ENCODE measurements at regions not wholly inside any gene's neighbourhood (a gene's known extent, or its start where the extent isn't known, plus 50 kb on each side); places are given as distances from the start of the nearest gene placed in this dataset.
"Not testable (repeated sequence)": the region's sequence is repeated elsewhere in the genome, so short reads cannot be mapped to it uniquely, and the experiment has no call there.

- ATAC-seq: no peak
- TF ChIP-seq, protein P1, sequence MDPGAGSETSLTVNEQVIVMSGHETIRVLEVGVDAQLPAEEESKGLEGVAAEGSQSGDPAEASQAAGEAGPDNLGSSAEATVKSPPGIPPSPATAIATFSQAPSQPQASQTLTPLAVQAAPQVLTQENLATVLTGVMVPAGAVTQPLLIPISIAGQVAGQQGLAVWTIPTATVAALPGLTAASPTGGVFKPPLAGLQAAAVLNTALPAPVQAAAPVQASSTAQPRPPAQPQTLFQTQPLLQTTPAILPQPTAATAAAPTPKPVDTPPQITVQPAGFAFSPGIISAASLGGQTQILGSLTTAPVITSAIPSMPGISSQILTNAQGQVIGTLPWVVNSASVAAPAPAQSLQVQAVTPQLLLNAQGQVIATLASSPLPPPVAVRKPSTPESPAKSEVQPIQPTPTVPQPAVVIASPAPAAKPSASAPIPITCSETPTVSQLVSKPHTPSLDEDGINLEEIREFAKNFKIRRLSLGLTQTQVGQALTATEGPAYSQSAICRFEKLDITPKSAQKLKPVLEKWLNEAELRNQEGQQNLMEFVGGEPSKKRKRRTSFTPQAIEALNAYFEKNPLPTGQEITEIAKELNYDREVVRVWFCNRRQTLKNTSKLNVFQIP (CRISPR knock-in tag; IDR thresholded peaks at IDR 0.05; ENCODE audit: borderline replicate concordance, low read depth): no peak
- TF ChIP-seq TOX (CRISPR knock-in tag; IDR thresholded peaks at IDR 0.05; ENCODE audit: borderline replicate concordance): no peak
- TF ChIP-seq RARB (CRISPR knock-in tag; IDR thresholded peaks at IDR 0.05): no peak
- no peak for TF ChIP-seq ESRRG (CRISPR knock-in tag; IDR thresholded peaks at IDR 0.05)
- TF ChIP-seq OSR1 (CRISPR knock-in tag; IDR thresholded peaks at IDR 0.05): no peak
- TF ChIP-seq CREB5 (CRISPR knock-in tag; IDR thresholded peaks at IDR 0.05; ENCODE audit: low read depth): no peak
- TF ChIP-seq PPARA (CRISPR knock-in tag; IDR thresholded peaks at IDR 0.05; ENCODE audit: borderline replicate concordance): no peak
- TF ChIP-seq ARNTL (CRISPR knock-in tag; IDR thresholded peaks at IDR 0.05; ENCODE audit: borderline replicate concordance, low read depth): no peak
- TF ChIP-seq, protein P2, sequence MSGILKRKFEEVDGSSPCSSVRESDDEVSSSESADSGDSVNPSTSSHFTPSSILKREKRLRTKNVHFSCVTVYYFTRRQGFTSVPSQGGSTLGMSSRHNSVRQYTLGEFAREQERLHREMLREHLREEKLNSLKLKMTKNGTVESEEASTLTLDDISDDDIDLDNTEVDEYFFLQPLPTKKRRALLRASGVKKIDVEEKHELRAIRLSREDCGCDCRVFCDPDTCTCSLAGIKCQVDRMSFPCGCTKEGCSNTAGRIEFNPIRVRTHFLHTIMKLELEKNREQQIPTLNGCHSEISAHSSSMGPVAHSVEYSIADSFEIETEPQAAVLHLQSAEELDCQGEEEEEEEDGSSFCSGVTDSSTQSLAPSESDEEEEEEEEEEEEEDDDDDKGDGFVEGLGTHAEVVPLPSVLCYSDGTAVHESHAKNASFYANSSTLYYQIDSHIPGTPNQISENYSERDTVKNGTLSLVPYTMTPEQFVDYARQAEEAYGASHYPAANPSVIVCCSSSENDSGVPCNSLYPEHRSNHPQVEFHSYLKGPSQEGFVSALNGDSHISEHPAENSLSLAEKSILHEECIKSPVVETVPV (CRISPR knock-in tag; IDR thresholded peaks at IDR 0.05): no peak
- no peak for TF ChIP-seq TCF4 (CRISPR knock-in tag; IDR thresholded peaks at IDR 0.05; ENCODE audit: borderline replicate concordance)
Observed at GRCh38 chr12:124159655-124160054, 135.2 kb upstream of the RFLNA start.

- no peak for TF ChIP-seq ESRRG (CRISPR knock-in tag; IDR thresholded peaks at IDR 0.05)
- no peak for TF ChIP-seq ZFP30 (CRISPR knock-in tag; IDR thresholded peaks at IDR 0.05)
- TF ChIP-seq, protein P1 (CRISPR knock-in tag; IDR thresholded peaks at IDR 0.05; ENCODE audit: borderline replicate concordance, low read depth): no peak
- no peak for TF ChIP-seq CREB5 (CRISPR knock-in tag; IDR thresholded peaks at IDR 0.05; ENCODE audit: low read depth)
- TF ChIP-seq, protein P3, sequence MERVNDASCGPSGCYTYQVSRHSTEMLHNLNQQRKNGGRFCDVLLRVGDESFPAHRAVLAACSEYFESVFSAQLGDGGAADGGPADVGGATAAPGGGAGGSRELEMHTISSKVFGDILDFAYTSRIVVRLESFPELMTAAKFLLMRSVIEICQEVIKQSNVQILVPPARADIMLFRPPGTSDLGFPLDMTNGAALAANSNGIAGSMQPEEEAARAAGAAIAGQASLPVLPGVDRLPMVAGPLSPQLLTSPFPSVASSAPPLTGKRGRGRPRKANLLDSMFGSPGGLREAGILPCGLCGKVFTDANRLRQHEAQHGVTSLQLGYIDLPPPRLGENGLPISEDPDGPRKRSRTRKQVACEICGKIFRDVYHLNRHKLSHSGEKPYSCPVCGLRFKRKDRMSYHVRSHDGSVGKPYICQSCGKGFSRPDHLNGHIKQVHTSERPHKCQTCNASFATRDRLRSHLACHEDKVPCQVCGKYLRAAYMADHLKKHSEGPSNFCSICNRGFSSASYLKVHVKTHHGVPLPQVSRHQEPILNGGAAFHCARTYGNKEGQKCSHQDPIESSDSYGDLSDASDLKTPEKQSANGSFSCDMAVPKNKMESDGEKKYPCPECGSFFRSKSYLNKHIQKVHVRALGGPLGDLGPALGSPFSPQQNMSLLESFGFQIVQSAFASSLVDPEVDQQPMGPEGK (CRISPR knock-in tag; IDR thresholded peaks at IDR 0.05; ENCODE audit: borderline replicate concordance): no peak
- no peak for TF ChIP-seq ZNF565 (CRISPR knock-in tag; conservative IDR thresholded peaks at IDR 0.05; ENCODE audit: low read depth)
- TF ChIP-seq ZNF8 (CRISPR knock-in tag; IDR thresholded peaks at IDR 0.05): no peak
- no peak for TF ChIP-seq TCF4 (CRISPR knock-in tag; IDR thresholded peaks at IDR 0.05; ENCODE audit: borderline replicate concordance)
- no peak for TF ChIP-seq ZFP3 (CRISPR knock-in tag; IDR thresholded peaks at IDR 0.05)
- no peak for TF ChIP-seq TOX (CRISPR knock-in tag; IDR thresholded peaks at IDR 0.05; ENCODE audit: borderline replicate concordance)
- no peak for TF ChIP-seq BACH2 (CRISPR knock-in tag; IDR thresholded peaks at IDR 0.05; ENCODE audit: borderline replicate concordance)
- no peak for TF ChIP-seq GLIS3 (CRISPR knock-in tag; IDR thresholded peaks at IDR 0.05)
- no peak for TF ChIP-seq TSHZ2 (CRISPR knock-in tag; IDR thresholded peaks at IDR 0.05)
- TF ChIP-seq SNAI2 (CRISPR knock-in tag; IDR thresholded peaks at IDR 0.05): no peak
- no peak for TF ChIP-seq ZNF70 (CRISPR knock-in tag; IDR thresholded peaks at IDR 0.05)
- TF ChIP-seq ISL1 (CRISPR knock-in tag; IDR thresholded peaks at IDR 0.05): no peak
- TF ChIP-seq OSR1 (CRISPR knock-in tag; IDR thresholded peaks at IDR 0.05): no peak
- no peak for ATAC-seq
Observed at GRCh38 chr12:124160097-124160756, 134.7 kb upstream of the RFLNA start.

GRCh38 chr12:124161402-124161801 is 133.5 kb upstream of the RFLNA start:
- ATAC-seq: not testable (repeated sequence)

Data from SK-N-SH treated with all-trans-retinoic acid at 6 μM for 48 hours (cell line).